ENCODE measurements at regions not wholly inside any gene's neighbourhood (a gene's known extent, or its start where the extent isn't known, plus 50 kb on each side); places are given as distances from the start of the nearest gene placed in this dataset.

DNA sequence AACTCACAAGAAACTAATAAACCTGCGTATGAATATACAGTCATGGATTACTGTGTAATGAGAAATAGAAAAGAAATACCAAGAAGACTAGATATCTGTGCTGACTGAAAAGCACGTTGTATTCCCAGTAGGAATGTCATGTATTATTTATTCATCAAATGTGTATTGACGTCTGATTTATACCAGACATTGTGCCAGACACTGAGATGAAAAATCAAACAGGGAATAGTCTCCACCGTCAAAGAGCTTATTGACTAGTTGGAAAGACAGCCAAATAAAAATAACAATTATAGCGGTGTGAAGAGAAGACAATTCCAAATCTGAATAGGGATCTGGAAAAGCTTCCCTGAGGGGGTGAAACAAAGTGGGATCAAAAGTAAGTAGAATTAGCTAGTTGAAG, 687.6 kb downstream of the C4orf33 start:
- no peak for TF ChIP-seq CTCF (IDR thresholded peaks at IDR 0.05; ENCODE audit: control extremely low read depth, extremely low read depth)
- Histone ChIP-seq H3K9me3 (ENCODE audit: control insufficient read depth in 4 of 4, insufficient read depth in 3 of 4, low read length in 3 of 4) (no peaks in the 10 kb centered on the region), H3K9ac (ENCODE audit: insufficient read depth in 1 of 2, low read length in 2 of 2) (no peak overlapping the region), H3K4me1 (ENCODE audit: control insufficient read depth in 5 of 5, insufficient read depth in 5 of 5, low read length in 5 of 5) (no peaks in the 10 kb centered on the region), H3K36me3 (ENCODE audit: control insufficient read depth in 4 of 4, insufficient read depth in 4 of 4, low read length in 4 of 4) (no peaks in the 10 kb centered on the region), H3K27ac (ENCODE audit: low read depth in 1 of 2, low read length in 1 of 2) (no peak overlapping the region), H3K27me3 (ENCODE audit: control insufficient read depth in 3 of 3, insufficient read depth in 3 of 3, low read length in 2 of 3) (no peaks in the 10 kb centered on the region), H3K4me3 (no peak overlapping the region)
- ATAC-seq (ENCODE audit: insufficient read depth, low FRiP score) (no peak), DNase-seq (no peak)
- WGBS, 2 donors: 91 to 92% methylated on average over 5 of the region's 5 CpGs

GRCh38 chr4:129788486-129788885, 692.5 kb downstream of the C4orf33 start:
- no peak overlapping the region for H3K27ac ChIP-seq (ENCODE audit: low read depth in 1 of 2, low read length in 1 of 2)
- no peak overlapping the region for H3K9ac ChIP-seq (ENCODE audit: insufficient read depth in 1 of 2, low read length in 2 of 2)
- H3K36me3 ChIP-seq (ENCODE audit: control insufficient read depth in 4 of 4, insufficient read depth in 4 of 4, low read length in 4 of 4): no peaks in the 10 kb centered on the region
- no peaks in the 10 kb centered on the region for H3K9me3 ChIP-seq (ENCODE audit: control insufficient read depth in 4 of 4, insufficient read depth in 3 of 4, low read length in 3 of 4)
- H3K27me3 ChIP-seq (ENCODE audit: control insufficient read depth in 3 of 3, insufficient read depth in 3 of 3, low read length in 2 of 3): no peaks in the 10 kb centered on the region
- 80 to 88% methylated on average over 3 of the region's 3 CpGs for WGBS, 2 donors
- H3K4me3 ChIP-seq: no peak overlapping the region
- TF ChIP-seq CTCF (IDR thresholded peaks at IDR 0.05; ENCODE audit: control extremely low read depth, extremely low read depth): no peak
- DNase-seq: no peak
- no peaks in the 10 kb centered on the region for H3K4me1 ChIP-seq (ENCODE audit: control insufficient read depth in 5 of 5, insufficient read depth in 5 of 5, low read length in 5 of 5)
- no peak for ATAC-seq (ENCODE audit: insufficient read depth, low FRiP score)

DNA sequence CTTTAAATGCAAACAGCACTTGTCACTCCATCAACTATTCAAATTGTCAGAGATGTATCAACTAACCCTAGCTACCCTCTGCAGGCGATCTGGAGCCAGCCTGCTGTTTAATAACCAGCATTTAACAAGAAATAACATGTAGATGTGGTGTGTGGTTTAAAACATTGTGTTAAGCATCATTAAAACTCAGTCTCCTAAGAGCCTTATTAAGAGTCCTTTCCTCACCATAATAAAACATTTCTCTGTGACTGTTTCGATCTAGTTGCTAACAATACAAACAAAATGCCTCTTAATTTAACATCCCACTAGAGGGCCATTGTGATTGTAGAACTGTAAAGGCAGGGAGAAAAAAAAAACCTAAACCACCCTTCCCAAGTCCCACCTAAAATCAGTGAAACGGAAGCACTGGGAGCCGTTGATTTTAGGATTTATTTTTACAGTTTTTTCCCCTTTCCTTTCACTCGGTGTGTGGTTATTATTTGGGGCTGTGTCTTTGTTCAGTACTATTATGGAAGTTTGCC, 708.6 kb downstream of the C4orf33 start:
- TF ChIP-seq CTCF (IDR thresholded peaks at IDR 0.05; ENCODE audit: control extremely low read depth, extremely low read depth): no peak
- no peak overlapping the region for H3K27ac ChIP-seq (ENCODE audit: low read depth in 1 of 2, low read length in 1 of 2)
- WGBS, 2 donors: 61% methylated on average over 5 of the region's 5 CpGs

GRCh38 chr4:129806986-129807385, 711.0 kb downstream of the C4orf33 start:
- Histone ChIP-seq H3K9me3 (ENCODE audit: control insufficient read depth in 4 of 4, insufficient read depth in 3 of 4, low read length in 3 of 4) (no peaks in the 10 kb centered on the region), H3K36me3 (ENCODE audit: control insufficient read depth in 4 of 4, insufficient read depth in 4 of 4, low read length in 4 of 4) (no peaks in the 10 kb centered on the region), H3K4me1 (ENCODE audit: control insufficient read depth in 5 of 5, insufficient read depth in 5 of 5, low read length in 5 of 5) (no peaks in the 10 kb centered on the region), H3K27me3 (ENCODE audit: control insufficient read depth in 3 of 3, insufficient read depth in 3 of 3, low read length in 2 of 3) (no peaks in the 10 kb centered on the region), H3K27ac (ENCODE audit: low read depth in 1 of 2, low read length in 1 of 2) (no peak overlapping the region), H3K4me3 (no peak overlapping the region), H3K9ac (ENCODE audit: insufficient read depth in 1 of 2, low read length in 2 of 2) (no peak overlapping the region)
- ATAC-seq (ENCODE audit: insufficient read depth, low FRiP score) (no peak), DNase-seq (peak in 1 of 3 donors; percentile 1)
- TF ChIP-seq CTCF (IDR thresholded peaks at IDR 0.05; ENCODE audit: control extremely low read depth, extremely low read depth): no peak

More for the DNA sequence above, 708.6 kb downstream of the C4orf33 start:
- DNase-seq (no peak), ATAC-seq (ENCODE audit: insufficient read depth, low FRiP score) (no peak)
- no peak overlapping the region for H3K9ac ChIP-seq (ENCODE audit: insufficient read depth in 1 of 2, low read length in 2 of 2)
- H3K36me3 ChIP-seq (ENCODE audit: control insufficient read depth in 4 of 4, insufficient read depth in 4 of 4, low read length in 4 of 4): no peaks in the 10 kb centered on the region
- H3K4me3 ChIP-seq: no peak overlapping the region
- no peaks in the 10 kb centered on the region for H3K9me3 ChIP-seq (ENCODE audit: control insufficient read depth in 4 of 4, insufficient read depth in 3 of 4, low read length in 3 of 4)
- H3K4me1 ChIP-seq (ENCODE audit: control insufficient read depth in 5 of 5, insufficient read depth in 5 of 5, low read length in 5 of 5): no peaks in the 10 kb centered on the region
- H3K27me3 ChIP-seq (ENCODE audit: control insufficient read depth in 3 of 3, insufficient read depth in 3 of 3, low read length in 2 of 3): no peaks in the 10 kb centered on the region

All from lung (tissue), 11 donors.